Middle frontal gyrus (tissue), 1 donor: ENCODE measurements at regions not wholly inside any gene's neighbourhood (a gene's known extent, or its start where the extent isn't known, plus 50 kb on each side); places are given as distances from the start of the nearest gene placed in this dataset.
"Not testable (repeated sequence)": the region's sequence is repeated elsewhere in the genome, so short reads cannot be mapped to it uniquely, and the experiment has no call there.

ENCODE experiments used
- DNase-seq: peaks from one replicate; pipeline ENCODE4 v3.0.0-alpha.2; 2015; ENCODE audit warnings: low spot score; ENCODE audit errors: extremely low spot score

DNA sequence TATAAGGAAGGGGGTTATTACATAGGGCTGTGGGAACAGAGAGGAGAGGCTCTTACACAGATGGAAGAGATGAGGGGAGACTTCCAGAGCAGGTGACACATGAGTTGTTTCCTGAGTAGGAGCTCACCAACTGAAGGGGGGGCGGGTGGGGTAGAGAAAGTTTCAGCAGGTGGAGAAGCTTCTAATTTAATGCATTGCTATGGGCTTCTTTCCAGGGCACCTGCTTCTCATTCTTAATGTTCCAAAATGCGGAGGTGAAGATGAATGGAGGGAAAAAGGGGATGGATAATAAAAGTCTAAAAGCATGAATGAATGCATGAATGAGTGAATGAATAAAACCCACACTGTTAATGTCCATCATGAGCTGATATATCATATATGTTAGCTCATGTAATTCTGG, 439.0 kb upstream of the CCL2 start:
- DNase-seq = no peak

DNA sequence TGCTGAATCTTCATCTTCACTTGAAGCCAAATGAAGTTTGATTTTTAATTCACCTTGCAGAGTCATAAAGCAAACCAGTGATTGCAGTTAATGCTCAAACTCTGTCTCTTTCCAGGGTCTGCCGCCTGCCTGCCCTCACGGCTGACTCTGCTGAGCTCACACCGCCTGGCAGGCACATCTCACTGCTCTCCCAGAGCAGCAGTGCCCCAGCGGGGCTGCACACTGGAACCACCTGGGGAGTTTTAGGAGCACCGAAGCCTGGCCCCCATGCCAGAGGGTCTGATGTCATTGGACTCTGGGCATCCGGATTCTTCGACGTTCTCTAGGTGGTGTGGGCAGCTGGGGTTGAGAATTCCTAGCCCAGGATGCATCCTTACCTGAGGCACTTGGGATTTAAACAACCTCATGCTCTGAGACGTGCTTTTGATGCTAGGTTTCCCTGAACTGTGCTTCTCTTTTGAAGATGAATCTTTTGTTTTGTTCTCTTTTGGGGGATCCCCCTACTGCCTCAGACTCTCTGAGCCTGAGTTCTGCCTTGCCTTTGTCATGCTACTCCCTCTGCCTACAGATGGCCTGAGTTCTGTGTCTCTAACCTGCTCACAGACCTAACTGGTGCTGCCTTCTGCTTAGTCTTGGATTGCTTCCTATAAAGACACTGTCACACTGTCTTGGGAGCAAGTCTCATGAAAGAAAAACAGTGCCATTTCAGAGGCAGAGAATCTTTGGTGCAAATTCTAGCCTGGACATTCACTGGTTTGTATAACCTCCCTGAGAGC, 438.1 kb upstream of the CCL2 start:
- no peak for DNase-seq

DNA sequence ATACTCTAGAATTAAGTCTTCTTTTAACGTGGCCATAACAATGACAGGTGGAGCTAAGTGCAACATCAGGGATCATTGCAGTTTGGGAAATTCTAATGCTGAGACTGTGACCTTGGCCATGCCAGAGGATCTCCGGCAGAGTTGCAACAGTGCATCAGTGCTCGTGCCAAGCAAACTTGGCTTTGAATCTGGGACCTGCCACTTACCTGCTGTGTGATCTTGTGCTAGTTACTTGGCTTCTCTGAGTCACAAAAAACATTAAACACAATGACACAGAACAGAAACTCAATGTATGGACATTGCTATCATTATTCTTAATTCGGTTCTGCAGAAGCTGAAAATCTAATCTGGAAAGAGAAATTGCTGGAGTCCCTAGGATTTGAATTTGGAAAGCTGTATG, 435.5 kb upstream of the CCL2 start:
- DNase-seq = no peak

DNA sequence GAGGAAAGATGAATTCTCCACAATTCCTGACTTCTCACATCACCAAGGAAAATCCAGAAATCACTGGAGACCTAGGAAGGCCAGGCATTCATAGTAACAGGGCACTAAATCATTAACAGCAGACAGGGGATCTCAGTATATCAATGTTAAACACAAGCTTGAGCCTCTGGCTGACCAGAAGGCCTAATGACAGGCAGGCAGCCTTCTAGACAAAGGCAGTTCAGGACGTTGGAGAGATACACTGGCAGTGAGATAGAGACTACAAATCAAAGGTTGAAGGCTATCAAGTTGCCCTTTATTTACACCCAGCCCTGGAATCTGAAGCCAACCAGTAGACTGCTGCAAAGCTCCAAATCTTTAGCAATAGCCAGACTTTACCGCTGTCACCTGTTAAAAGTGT, 422.8 kb upstream of the CCL2 start:
- DNase-seq = no peak

DNA sequence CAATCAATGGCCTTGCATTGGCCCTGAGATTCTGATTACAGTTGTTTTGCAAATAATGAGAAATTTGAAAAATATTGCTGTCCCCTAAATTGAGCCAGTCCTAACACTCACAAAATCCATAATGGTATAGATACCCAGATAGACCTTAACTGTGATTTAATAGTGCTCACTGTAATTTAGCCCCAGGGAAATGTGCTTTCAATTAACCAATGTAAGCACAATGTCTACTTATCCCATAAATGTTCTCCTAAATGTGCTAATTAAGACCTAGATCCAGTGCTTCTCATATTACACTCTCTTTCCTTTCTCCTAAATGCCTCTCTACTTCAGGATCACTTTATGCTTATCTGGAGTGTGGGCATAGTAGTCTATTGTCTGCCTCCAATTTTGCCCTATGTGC, 417.8 kb upstream of the CCL2 start:
- DNase-seq = no peak

DNA sequence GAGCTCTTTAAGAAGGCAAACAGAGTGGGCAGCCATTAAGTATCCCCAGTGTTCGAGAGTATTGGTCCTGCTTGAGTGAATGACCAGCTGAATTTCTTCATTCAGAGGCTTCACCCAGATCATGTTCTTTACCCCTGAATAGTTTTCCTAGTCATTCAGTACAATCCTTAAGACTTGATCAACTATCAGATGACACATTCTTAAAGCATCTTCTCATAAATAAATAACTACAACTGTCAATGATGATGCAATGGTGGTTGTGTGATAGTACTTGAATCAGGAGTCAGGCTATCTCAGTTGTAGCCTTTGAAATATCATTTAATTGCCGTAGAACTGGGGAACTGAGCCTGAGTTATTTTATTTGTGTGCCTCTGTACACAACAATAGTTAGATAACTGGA, 416.8 kb upstream of the CCL2 start:
- DNase-seq = no peak

DNA sequence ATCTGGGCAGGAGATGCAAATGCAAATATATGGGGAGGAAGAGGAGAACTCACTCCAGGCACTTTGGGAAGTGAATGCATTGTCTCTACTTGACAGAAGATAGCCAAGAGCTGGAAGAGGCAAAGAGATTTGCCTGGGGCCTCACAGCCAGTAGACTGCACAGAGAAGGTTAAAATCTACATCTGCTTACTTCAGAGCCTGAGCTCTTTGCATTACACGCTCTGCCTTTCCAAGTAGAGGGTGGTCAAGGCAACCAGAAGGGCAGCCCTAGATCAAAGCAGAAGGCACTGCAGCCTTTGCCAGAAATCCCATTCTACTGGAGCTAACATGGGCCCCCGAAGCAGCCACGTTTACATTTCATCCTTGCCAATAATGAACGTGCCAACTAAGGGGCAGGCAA, 407.2 kb upstream of the CCL2 start:
- no peak for DNase-seq

DNA sequence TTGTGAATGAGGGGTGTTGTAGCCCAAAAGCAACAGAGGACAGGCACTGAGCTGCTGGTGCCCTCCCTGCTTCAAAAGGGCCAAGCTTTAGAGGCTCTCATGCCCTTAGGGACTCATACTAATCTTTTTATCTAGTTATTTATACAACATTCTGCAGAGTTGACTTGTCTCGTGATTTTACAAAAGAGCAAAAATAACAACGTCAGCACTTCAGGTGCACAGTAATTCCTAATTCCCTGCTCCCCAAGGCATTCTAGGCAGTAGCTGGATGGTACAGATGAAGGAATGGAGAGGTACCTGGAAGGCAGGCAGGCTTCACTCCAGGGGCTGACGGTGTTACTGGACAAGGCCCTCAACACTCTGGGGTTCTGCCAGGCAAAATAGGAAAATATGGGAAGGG, 406.7 kb upstream of the CCL2 start:
- DNase-seq = no peak

DNA sequence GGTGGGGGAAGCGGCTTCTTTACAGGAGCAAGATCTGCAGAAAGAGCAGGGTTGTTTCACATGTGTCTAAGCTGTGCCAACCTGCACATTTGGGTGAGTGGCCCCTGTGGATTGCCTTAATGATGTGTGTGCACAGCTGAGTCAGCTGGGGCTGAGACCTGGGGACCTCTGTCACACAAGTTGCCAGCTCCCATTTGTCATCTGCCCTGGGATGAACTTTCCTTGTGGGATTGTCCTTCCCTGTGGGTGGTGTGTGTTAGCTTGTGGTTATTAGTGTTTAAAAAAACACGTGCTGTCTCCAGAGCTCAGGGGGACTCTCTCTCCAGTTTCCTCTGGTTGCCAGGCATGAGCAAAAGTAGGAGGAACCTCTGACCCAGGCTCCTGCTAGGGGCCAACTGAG, 400.5 kb upstream of the CCL2 start:
- DNase-seq = no peak

DNA sequence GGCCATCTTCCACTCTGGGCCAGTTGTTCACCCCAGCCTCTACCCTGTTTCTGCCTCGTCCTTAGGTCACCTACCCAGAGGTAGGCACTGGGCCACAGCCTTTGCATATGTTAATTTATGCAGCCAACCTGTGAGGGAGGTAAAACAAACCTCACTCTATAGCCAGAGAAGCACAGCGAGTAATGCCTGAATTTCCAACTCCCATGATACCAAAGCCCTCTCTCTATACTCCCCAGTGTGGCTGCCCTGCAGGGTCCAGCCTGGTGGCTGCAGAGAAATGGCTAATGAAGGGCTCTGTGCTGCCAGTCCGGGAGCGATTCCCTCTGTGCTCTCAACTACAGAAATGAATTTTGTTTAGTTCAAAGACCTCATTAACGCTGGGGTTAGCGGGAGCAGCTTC, 397.0 kb upstream of the CCL2 start:
- no peak for DNase-seq

DNA sequence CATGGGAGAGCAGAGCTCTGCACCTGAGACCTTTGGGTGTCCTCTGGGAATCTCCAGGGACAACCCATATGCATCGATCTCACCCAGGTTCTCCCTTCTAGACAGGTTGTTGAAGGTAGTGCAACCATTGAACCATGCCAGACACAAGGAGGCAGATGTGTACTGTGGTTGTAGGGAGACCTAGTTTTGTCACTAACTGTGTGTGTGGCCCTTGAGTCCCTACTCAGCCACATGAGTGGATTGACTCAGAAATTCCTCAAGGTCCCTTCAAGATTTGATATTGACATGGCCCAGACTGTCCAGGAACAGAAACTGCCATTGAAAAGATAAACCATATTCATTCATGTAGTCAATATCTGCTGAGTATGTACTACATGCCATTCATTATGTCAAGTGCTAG, 396.4 kb upstream of the CCL2 start:
- no peak for DNase-seq

DNA sequence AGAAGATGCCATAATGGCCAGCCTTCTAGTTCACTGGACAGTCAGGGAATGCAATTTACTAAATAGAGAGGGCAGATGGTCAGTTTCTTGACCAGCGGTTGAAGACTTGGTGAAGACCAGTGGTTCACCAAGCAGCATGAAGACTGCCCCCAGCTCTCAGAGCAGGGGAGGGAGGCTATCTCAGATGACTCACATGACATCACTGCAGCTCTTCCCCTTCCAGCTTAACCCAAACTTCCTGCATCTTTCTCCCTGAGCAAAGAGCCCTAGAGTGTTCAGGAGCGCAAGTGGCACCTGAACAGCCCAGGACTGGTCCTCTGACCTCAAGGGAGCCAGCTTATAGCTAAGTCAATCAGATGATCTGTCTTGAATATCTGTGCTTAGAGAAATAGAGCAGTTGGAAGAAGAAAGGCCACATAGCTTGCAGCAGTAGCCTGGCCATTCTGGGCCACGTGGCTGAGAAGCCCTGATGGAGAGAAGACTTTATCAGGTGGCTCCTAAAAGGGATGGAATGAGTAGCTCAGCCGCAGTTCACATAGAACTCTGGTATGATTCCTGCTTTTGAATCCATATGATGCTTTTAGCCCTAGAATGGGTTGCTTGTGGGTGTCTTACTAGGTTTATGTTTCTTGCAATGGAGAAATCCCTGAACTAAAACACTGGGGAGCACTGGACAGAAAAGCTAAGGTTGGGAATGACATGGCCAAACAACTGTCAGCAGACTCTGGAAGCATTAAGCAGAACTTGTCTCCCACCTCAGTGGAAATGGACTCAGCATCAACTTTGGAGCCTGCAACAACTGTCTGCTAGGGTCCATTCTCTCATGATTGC, 392.1 kb upstream of the CCL2 start:
- no peak for DNase-seq

DNA sequence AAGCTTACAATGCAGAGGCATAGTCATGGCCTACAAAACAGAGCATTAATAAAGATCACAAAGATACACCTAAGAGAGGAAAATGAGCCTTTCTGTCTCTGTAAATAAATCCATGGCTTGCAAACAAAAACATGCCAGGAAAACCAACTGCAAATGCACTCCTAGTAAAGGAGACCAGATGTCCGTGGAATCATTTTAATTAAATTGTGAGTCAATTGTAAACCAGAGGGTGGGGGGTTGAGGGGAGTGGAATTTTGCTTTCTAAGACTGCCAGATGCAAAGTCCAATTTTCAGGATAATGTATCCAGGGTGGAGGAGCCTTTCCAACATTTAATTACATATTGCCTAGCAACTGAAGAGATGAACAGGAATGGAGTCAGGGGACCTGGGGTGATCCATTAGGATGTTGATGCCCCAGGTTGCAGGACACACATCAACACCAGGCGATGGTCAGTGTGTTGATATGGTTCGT, 390.3 kb upstream of the CCL2 start:
- DNase-seq = no peak

DNA sequence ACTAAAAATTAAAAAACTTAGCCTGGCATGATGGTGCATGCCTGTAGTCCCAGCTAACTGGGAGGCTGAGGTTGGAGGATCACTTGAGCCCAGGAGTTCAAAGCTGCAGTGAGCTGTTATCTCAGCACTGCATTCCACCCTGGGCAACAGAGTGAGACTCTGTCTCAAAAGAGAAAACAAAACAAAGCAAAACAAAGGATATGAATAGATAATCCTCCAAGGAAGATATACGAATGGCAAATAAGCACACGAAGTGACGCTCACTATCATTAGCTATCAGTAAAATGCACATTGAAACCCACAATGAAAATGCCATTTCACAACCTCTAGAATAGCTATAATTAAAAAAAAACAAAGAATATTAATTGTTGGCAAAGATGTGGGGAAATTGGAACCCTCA, 386.2 kb upstream of the CCL2 start:
- no peak for DNase-seq

DNA sequence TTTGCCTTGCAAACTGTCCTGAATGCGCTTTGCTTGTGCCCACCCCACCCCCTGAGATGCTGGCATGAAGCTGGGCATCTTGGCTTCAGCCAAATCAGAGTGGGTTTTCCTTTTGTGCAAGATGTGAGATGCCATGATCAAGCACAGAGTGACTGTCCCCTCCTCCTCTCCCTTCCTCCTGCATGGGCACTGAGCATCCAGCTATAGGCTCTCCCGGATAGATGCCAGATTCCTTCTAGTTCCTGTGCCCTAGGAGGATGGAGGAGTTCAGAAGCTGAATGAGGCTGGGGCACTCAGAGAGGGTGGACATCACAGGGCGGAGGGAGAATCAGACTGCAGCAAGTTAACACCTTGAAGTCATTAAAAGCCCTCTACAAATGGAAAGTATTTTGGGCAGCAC, 384.1 kb upstream of the CCL2 start:
- no peak for DNase-seq

DNA sequence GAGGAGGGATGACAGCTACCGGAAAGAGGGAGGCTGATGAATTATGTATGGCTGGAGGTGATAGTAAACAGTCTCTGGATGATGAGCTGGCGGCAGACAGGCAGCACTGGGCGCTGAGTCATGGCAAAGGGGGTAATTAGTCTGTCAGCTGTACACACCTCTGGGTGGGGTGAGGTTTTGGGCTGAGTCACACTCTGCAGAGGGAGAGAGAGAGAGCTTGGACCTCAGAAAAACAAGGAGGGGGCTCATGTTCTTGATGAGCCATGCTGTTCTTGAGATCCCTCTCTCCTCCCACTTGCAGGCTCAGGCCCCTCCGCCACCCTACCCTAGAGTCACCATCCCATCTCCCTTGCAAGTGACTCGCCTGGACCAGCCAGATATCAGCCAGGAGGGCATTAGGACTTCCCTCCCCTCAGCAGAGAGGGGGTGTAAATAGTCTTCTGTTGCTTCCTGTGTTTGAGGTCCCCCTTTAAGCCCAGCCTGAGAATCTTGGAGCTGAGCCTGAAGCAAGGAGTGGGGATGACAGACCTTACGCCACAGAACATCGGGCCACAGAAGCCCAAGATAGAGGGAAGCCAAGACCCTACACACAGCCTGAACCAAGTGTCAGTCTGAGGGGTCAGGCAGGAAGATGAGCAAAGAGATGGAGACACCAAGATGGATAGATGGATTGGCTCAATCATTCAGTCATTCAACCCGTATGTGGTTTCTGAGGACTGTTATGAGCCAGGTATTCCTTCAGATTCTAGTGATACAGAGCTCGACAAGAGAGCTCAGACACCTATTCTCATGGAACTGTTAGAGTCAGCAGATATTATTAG, 383.2 kb upstream of the CCL2 start:
- DNase-seq = no peak

DNA sequence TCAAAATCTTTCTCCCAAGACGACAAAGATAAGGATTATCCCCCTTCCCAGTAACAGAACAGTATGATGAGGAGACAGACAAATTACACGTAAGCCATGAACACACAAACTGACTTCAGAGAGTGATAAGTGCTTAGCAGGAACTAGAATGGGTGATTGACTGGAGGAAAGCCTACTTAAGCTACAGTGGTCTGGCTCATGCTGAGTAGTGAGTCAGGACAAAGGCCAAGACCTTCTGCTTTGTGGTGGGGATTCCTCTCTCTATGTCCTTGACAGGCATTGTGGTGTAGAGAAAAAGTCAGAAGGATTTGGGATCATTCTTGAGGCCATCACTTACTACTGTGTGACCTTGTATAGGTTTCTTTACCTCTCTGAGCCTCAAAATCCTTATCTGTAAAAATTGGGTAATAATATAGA, 381.9 kb upstream of the CCL2 start:
- DNase-seq = no peak

DNA sequence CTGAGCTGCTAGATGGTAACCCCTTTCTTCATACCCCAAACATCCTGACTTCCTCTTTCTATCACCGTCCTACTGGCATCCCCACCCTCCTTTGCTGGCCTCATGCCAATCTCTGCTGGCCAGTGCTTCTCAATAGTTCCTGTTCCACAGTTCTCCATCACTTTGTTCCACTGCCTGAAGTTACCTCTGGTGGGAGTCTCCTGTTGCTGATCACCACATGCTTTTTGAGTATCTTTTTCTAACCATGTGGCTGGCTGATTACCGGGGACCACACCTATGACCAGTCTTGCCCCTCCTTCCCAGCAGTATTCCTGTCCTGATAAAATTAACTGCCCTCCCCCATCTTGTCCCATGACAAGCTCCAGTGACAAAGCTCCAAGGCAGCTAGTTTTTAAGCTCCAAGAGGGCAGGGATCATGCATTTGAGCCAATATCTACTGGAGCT, 380.4 kb upstream of the CCL2 start:
- no peak for DNase-seq

DNA sequence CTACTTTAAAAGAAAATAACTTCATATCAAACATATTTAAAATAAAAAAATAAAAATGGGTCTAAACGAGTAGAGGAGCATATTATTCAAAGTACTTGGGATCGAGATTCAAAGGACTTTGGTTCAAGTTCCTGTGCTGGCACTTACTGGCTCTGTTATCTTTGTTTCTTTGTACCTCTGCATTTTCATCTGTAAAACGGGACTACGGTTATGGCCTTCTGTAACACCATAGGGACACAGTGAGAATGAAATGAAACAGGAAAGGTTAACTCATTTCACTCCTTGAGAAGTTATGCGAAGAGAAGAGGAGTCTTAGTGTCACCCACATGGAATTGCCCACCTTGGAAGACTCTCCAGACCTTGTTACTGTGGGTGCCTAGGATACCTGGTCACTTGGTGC, 379.1 kb upstream of the CCL2 start:
- DNase-seq = no peak

DNA sequence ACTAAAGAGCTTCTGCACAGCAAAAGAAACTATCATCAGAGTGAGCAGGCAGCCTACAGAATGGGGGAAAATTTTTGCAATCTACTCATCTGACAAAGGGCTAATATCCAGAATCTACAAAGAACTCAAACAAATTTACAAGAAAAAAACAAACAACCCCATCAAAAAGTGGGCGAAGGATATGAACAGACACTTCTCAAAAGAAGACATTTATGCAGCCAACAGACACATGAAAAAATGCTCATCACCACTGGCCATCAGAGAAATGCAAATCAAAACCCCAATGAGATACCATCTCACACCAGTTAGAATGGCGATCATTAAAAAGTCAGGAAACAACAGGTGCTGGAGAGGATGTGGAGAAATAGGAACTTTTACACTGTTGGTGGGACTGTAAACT, 372.8 kb upstream of the CCL2 start:
- DNase-seq = not testable (repeated sequence)

DNA sequence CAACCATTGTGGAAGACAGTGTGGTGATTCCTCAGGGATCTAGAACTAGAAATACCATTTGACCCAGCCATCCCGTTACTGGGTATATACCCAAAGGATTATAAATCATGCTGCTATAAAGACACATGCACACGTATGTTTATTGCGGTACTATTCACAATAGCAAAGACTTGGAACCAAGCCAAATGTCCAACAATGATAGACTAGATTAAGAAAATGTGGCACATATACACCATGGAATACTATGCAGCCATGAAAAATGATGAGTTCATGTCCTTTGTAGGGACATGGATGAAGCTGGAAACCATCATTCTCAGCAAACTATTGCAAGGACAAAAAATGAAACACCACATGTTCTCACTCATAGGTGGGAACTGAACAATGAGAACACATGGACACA, 372.4 kb upstream of the CCL2 start:
- DNase-seq = not testable (repeated sequence)

DNA sequence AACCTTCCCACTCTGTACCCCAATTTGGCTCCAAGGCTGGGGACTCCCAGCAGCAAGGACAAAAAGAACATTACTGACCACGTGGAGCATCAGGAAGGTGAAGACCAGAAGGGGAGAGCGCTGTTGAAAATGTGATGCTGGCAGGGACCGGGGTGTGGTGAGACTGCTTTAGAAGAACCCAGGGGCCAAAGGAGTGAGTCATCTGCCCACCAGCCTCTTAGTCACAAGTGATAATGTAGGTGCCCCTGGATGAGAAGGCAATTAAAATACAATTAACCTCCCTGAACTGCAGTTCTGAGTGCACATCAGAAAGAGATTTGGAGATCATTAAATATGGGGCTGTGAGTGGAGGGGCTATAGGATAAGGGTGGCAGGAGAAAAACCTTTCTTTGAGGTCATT, 366.6 kb upstream of the CCL2 start:
- DNase-seq = no peak
